Embryonic facial prominence (tissue), 1 donor: ENCODE measurements at regions not wholly inside any gene's neighbourhood (a gene's known extent, or its start where the extent isn't known, plus 50 kb on each side); places are given as distances from the start of the nearest gene placed in this dataset.
"Not testable (repeated sequence)": the region's sequence is repeated elsewhere in the genome, so short reads cannot be mapped to it uniquely, and the experiment has no call there.

Source experiments
- DNase-seq: peaks from one replicate; pipeline ENCODE4 v3.0.0-alpha.2; 2016; ENCODE audit errors: extremely low spot score

DNA sequence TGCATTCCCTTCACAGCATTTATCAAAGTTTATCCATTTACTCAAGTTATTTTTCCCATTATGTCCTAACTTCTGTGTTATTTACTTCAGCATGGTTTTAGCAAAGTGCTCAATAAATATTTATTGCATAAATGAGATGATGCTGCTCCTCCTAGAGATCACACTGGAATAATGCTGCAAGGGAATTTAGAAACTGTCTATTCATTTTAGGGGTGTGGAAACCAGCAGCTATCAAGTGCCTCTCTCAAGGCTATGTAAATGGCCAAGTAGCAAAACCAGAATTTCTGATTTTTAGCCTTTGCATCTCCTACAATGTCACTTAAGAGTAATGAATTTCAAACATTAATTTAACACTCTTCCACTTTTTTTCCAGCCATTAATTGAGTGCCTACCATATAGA, 316.2 kb downstream of the COL12A1 start:
- no peak for DNase-seq

DNA sequence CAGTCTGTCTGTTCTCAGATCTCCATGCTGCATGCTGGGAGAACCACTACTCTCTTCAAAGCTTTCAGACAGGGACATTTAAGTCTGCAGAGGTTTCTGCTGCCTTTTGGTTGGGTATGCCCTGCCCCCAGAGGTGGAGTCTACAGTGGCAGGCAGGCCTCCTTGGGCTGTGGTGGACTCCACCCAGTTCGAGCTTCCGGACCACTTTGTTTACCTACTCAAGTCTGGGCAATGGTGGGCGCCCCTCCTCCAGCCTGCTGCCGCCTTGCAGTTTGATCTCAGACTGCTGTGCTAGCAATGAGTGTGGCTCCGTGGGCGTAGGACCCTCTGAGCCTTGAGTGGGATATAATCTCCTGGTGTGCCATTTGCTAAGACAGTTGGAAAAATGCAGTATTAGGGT, 317.1 kb downstream of the COL12A1 start:
- DNase-seq: not testable (repeated sequence)

GRCh38 chr6:74879976-74880375, 325.9 kb downstream of the COL12A1 start:
- DNase-seq: no peak

- no peak for DNase-seq
These were observed 326.6 kb downstream of the COL12A1 start for GRCh38 chr6:74879234-74879633.

GRCh38 chr6:74875193-74875592, 330.7 kb downstream of the COL12A1 start:
- DNase-seq: no peak

GRCh38 chr6:74872754-74873476, 332.9 kb downstream of the COL12A1 start:
- no peak for DNase-seq

DNA sequence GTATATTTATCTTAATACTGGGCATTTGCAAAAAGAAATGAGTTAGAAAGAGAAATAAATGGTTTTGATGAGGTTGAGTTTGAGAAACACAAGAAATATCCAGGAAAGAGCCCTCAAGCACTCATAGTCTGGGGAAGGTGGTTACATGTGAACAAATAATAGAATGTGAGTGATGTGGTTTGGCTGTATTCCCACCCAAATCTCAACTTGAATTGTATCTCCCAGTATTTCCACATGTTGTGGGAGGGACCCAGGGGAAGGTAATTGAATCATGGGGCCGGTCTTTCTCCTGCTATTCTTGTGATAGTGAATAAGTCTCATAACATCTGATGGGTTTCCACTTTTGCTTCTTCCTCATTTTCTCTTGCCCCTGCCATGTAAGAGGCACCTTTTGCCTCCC, 334.1 kb downstream of the COL12A1 start:
- DNase-seq: no peak

DNA sequence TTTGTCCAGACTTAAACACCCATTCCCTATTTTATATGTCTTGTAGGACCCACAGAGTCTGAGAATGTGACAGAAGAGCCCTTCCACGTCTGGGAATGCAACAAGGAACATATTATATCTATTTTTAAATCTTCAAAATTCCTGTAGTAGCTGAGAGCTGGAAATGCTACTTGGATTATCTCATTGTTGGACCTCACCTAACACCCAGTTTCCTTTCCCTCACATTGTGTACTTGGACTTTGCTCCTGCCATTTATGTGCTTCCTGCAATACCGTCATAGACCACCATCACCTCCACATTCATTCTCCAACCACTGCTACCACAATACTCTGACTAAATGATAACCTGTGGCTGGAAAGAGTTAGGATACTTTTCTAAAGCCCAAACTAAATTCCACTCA, 335.4 kb downstream of the COL12A1 start:
- no peak for DNase-seq

DNA sequence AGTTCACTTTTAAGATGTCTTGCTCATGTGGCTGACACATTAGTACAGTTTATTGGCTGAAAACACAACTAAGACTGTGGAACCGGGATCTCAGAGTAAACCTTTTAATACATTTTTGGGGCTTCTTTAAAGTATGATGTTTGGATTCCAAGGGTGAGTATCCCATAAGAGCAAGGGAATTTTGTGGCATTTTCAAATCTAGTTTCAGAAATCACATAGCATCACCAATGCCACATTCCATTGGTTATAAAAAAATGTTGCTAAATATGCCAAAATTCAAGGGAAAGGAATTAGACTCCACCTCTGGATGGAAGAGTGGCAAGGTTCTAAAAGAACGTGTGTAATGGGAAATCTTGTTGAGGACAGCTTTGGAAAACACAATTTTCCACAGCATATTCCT, 338.6 kb downstream of the COL12A1 start:
- no peak for DNase-seq

- DNase-seq: no peak
These were observed 341.9 kb downstream of the COL12A1 start for GRCh38 chr6:74863968-74864367.

DNA sequence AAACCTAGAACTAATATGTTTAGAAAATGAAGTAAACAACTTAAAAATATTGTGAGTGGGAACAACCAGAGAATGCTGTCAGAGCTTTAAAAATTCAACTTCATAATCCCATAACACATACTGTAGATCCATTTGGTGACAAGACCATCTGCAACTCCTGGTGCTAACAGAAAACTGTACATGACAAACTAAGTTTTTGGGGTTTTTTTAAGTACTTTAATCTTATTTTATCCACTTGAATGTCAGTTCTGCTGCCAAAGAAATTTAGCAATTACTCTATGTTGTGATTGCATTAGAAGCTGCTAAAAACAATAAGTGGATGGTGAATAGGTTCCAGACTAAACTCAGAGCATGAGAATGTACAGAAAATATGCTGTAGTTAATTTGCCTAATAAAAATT, 345.4 kb downstream of the COL12A1 start:
- no peak for DNase-seq

- no peak for DNase-seq
These were observed 348.7 kb downstream of the COL12A1 start for GRCh38 chr6:74857157-74857556.

- DNase-seq: no peak
These were observed 351.9 kb downstream of the COL12A1 start for GRCh38 chr6:74853991-74854390.

DNA sequence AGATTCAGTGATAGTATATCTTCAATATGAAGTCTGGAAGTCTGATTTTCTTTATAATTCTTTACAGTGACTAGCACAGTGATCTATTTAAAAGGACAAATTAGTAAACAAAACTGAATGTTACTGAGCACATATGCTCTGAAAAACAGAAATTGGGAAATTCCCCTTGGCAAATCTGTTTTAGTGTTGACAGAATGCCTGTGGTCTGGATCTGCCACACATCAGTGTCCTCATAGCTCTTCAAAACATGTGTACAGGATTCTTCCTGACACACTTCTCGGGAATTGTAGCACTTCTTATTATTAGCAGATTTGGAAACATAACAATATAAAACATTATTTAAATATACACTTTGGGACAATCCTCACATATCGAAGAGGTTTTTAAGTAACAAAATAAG, 354.3 kb downstream of the COL12A1 start:
- no peak for DNase-seq

GRCh38 chr6:74840953-74841352, 364.9 kb downstream of the COL12A1 start:
- no peak for DNase-seq

DNA sequence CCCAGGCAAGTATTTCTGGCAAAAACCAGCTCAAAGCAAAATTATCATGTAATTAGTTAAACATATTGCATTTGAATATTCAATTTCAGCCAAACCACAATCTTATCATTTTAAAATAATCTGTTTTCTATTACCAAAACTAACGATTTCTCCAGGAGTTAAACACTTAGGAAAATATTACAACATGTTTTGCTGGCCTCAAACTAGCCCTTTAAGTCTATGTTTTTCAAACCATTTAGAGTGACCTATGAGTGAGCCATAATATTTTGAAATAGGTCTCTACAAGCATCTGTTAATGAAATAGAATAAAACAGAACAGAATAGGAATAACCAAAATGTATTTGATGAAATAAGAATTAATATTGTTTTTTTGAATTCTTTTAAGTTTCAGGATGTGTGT, 370.9 kb downstream of the COL12A1 start:
- no peak for DNase-seq

GRCh38 chr6:74826263-74826662, 379.6 kb downstream of the COL12A1 start:
- DNase-seq: no peak

- no peak for DNase-seq
These were observed 391.4 kb downstream of the COL12A1 start for GRCh38 chr6:74814440-74814839.

DNA sequence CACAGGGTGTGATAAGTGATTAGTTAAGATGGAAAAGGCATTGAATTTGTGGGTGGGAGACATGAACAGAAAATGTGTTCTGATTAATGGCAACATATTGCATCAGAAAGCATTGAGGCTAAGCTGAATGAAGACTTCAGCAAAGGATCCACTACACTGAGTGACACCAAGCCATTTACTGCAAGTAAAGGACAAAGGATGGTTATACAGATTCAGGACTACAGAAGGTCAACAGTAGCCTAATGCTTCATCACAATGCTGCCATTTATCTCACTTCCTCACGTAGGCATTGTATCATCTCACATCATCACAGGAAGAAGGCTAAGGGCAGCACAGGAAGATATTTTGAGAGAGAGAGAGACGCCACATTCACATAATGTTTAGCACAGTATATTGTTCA, 398.2 kb downstream of the COL12A1 start:
- no peak for DNase-seq

DNA sequence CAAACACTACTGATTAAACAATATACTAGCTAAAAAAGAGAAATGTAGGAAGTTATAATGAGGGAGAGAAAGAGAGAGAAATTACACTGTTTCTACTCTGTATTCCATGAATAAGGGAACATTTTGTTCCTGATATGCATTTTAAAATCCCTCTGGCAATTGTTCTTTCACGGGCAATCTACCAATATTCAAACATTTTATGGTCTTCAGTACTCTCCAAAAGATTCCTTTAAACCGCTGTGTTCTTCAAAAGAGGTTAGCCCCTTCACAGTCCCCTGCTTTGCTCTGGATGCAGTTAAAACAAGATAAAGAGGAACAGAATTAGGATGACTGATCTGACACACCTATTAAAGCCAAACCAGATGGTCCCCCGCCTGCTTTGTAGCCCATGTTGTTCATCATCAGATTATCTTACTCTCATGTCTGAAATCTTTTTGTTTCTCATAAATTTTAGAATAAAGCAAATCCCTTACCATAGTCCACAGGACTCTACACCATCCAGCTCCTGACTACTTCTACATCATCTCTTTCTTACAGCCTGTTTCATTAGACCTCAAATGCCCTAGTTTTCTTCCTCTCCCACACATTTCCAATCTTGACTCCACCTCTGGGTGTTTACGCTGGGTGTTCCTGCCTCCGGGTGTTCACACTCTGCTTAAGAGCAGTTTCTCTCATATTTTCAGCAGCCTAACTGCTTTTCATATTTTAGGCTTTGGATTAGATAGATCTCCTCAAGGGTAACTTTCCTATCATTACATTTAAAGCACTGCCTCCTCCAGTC, 399.7 kb downstream of the COL12A1 start:
- no peak for DNase-seq

DNA sequence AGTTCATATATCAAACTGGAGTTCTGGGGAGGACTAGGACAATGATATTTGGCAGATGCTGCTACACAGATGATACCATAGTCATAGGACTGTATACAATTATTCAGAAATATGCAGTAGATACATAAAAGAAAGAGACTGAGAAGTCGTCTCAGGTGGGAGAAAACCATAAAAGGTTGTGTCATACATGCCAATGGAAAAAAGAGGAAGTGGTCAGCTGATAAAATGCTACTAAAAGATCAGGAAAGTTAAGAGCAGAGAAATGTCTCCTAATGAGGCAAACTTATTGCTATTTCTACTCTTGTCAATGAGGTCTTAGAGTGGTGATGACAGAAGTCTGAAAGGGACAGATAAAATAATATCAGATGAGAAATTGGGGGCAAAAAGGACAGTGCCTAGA, 407.6 kb downstream of the COL12A1 start:
- no peak for DNase-seq

DNA sequence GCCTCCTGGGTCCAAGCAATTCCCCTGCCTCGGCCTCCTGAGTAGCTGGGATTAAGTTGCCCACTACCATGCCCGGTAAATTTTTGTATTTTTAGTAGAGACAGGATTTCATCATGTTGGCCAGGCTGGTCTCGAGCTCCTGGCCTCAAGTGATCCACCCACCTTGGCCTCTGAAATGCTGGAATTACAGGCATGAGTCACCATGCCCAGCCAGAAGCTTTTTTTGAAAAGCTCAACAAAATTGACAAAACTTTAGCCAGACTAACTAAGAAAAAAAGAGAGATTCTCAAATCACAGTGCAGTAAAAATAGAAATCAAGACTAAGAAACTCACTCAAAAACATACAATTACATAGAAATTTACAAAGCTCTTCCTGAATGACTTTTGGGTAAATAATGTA, 420.6 kb downstream of the COL12A1 start:
- DNase-seq: no peak

GRCh38 chr6:74782346-74782745, 423.5 kb downstream of the COL12A1 start:
- DNase-seq: no peak
